ENCODE measurements at regions not wholly inside any gene's neighbourhood (a gene's known extent, or its start where the extent isn't known, plus 50 kb on each side); places are given as distances from the start of the nearest gene placed in this dataset.
A peak's percentile ranks its signal among the peaks of the same experiment; 100 is the strongest.

DNA sequence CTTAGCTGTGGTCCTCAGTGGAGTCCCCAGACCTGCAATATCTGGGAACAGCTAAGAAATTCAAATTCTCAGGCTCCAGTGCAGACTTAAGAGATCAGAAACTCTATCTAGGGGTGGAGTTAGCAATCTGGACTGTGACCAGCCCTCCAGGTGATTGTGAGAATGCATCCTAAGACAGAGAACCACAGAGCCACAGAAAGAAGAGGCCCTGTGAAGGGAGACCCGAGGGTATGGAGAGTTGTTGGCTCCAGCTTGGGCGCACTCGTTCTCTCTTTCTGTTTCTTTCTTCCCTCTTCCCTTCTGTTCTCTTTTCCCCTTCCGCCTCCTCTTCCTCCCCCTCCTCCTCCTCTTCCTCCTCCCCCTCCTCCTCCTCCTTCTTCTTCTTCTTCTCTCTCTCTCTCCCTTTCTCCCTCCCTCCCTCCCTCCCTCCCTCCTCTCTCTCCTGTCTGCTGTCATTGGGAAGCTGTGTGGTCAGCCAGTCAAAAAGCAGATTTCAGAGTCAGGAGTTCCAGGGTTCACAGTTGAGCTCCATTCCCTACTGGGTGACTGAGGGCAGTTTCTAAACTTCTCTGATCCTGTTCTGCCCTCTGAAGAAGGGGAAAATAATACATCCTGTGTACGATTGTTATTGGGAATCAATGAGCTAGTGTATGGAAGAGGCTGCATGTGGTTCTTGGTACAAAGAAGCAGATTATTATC is 62.1 kb upstream of the STEAP1B start:
- DNase-seq: no peak

DNA sequence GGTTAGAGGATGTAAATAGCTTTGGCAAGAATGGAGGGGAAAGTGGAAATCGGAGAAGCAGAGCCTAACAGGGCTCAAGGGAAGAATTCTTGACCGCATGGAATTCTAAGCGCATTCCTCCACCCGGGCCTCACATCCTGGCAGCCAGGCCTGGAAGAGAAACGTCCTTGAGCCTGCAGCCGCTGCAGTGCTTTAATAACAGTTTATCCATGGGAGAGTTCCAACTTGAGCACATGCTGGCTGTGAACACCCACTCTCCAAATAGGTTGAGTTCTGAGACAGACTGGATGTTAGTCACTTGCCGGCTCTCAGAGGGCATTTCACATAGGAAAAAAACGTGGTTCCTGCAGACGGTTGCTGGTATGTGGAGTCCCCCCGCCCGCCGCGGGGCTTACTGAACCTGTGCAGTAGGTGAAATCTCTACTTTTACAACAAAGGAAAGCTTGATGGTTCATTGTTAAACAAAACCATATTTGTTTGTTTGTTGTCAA is 61.4 kb upstream of the STEAP1B start:
- DNase-seq: no peak

DNA sequence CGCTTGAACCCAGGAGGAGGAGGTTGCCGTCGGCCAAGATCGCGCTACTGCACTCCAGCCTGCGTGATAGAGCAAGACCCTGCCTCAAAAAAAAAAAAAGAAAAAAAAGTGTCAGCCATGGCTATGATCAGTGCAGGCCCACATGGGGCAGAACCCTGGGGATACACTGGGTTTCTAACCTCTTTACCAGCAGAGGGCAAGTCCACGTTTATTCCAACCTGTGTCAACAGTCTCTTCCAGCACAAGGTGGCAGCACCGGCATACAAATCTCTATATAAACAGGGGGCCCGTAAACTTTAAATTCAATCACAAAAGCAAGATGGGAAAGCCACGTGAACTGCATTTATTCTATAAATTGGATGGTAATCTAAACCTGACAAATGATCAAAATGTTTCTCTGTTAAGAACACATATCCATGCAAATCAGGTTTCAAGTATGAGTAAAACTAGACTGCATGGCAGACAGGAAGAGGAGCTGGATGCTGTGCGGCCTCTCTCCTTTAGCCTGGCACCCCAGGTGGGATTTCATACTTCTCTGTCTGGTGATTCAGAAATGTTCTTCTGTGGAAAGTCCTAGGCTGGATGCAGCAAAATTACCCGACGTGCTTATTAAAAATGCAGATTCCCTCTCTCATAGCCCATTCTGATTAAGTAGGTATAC is 60.0 kb upstream of the STEAP1B start:
- peak; percentile 63 for DNase-seq

DNA sequence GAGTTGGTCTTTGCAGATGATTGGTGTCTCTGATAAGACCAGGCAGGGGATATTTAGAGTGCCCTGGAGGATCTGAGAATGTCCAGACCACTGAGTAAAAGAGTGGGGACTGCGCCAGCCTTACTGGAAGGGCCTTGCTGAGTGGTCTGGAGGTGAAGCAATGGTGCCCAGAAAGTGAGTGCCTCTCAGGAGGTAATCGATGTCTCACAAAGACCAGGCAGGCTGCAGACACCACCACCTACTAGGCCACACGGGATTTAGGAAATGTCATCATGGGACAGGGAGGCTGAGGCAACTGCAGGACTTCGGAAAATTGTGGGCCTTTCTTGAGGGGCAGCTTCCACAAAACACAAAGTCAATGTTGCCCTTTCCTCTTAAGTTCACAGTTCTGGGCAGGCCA is 57.2 kb upstream of the STEAP1B start:
- DNase-seq: no peak

DNA sequence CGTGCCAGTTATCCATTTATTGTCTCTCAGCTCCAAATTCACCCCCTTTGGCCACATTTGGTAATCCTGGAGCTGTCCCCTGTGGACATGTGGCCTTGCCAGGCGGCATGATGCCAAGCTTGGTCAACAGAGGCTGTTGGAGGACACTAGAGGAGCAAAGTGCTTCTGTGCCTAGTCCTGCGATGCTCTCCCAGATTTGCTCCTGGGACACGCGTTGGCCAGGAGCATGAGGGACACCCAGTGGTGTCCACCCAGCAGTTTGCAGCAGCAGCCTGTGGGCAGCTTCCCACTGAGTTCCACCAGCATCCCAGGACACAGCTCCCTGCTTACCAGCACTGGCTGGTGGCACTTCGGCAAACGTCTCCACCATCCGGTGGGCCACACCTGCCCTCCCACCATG is 55.5 kb upstream of the STEAP1B start:
- DNase-seq: no peak

DNA sequence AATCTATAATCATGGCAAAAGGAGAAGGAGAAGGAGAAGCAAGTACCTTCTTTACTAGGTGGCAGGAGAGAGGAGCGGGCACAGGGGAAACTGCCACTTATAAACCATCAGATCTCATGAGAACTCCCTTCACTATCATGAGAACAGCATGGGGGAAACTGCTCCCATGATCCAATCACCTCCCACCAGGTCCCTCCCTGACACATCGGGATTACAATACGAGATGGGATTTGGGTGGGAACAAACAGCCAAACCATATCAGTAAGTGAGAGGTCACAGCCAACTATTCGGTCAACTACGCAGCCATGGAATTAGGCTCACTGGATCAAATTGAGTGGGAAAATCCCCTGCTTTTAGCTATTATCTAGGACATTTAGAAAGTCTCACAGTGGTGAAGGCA is 54.2 kb upstream of the STEAP1B start:
- DNase-seq: no peak

DNA sequence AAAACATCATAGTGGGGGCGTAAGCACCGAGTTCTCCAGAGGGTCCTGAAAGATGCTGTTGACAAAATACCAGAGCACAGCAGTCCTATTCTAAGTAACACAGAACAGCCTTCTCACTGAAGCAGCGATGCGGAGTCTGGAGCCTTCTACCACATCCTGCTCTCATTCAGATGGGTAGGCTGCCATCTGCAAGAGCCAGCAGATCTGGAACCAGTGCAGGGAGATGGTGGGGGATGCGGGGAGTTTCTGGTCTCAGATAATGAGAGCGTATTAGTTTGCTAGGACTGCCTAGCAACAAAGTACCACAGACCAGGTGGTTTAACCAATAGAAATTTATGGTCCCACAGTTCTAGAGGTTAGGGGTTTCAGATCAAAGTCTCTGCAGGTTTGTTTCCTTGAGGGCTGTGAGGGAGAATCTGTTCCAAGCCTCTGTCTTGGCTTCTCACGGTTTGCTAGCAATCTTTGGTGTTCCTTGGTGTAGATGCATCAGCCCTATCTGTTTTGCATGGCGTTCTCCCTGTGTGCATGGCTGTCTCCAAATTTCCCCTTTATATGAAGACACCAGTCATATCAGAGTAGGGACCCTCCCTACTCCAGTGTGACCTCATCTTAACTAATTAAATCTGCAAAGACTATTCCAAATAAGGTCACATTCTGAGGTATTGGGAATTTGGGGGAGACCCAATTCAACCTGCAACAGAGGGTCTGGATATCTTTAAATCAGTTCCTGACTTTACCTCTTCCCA is 52.0 kb upstream of the STEAP1B start:
- peak; percentile 11 for DNase-seq

DNA sequence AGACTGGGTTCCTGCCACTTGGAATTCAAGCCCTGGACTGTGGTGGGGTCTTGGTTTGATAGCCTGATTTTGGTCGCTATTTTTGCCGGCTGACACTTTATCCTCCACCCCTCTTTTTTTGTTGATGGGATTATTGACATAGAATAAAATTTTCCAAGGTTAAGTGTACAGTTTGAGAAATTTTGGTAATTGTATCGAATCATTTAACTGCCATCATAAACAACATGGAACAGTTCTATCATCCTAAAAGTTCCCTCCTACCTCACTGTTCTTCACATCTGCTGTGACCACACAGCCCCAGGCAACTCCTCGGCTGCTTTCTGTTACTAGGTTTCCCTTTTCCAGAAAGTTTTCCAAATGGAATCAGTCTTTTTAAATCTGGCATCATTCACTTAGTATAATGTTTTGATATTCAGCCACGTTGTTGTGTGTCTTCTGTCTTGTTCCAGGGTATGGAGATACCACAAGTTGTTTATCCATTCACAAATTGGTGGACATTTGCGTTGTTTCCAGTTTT is 50.6 kb upstream of the STEAP1B start:
- DNase-seq: no peak

DNA sequence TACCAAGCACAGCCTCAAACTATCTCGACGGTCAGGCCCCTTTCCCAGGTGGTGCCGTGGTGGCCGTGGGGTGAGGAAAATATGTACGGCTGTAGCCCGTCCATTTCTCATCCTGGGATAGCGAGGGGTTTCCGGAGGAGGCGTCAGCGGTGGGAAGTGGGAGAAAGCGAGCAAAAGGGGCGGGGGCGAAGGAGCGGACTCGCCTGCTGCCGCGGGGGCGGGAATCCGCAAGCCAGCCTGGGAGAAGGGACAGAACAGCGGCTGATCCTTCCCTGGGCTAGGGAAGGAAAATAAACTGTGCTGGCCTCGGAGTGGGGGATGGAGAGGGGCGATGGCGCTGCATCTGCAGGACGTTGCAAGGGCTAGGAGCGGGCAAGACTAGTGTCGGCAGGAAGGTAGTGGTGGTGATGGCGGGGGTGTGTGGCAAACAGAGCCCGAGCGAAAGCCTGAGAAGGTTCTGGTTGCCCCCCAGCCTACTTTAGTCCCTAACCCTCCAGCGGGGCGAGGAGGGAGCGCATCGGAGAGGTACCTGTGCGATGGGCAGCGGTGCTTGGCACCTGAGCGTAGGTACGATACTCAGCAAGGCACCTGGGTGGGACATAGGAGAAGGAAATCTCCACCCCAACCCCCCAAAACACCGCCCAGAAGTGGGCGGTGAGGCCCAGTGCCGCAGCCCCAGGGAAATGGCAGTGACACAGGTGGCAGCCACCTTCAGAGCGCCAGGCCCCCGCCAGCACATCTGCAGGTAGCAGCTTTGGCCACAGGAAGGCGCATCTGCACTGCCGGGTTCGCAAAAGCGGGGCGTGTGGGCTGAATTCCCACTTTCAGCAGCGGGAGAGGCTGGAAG is 49.9 kb upstream of the STEAP1B start:
- DNase-seq: no peak
